Activated CD4-positive, alpha-beta T cell treated with anti-CD3 and anti-CD28 coated beads, Interleukin-2, amount 50 U/mL, for 48 hours (primary cell): ENCODE measurements at regions not wholly inside any gene's neighbourhood (a gene's known extent, or its start where the extent isn't known, plus 50 kb on each side); places are given as distances from the start of the nearest gene placed in this dataset.
"Not testable (repeated sequence)": the region's sequence is repeated elsewhere in the genome, so short reads cannot be mapped to it uniquely, and the experiment has no call there.

ENCODE experiments used
- DNase-seq, 2 experiments: peaks; one replicate each; pipeline ENCODE4 v3.0.0-alpha.2; 2020

DNA sequence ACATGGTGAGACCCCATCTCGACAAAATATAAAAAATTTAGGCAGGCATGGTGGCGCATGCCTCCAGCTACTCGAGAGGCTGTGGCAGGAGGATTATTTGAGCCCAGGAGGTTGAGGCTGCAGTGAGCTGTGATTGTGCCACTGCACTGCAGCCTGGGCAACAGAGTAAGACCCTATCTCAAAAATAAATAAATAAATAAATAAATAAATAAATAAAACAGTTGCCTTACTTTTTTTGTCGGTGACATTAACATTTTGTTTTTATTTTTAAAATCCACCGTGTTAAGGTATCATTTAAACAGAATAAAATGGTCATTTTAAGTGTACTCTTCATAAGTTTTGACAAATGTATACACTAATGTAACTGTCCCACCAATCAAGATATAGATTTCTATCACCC is 57.0 kb downstream of the RASL11A start:
- DNase-seq = no peak

GRCh38 chr13:27329210-27329609 is 58.6 kb downstream of the RASL11A start:
- DNase-seq = no peak

- DNase-seq = no peak
Measured at GRCh38 chr13:27334774-27335435, 64.3 kb downstream of the RASL11A start.

GRCh38 chr13:27336014-27336673 is 65.5 kb downstream of the RASL11A start:
- DNase-seq = no peak

DNA sequence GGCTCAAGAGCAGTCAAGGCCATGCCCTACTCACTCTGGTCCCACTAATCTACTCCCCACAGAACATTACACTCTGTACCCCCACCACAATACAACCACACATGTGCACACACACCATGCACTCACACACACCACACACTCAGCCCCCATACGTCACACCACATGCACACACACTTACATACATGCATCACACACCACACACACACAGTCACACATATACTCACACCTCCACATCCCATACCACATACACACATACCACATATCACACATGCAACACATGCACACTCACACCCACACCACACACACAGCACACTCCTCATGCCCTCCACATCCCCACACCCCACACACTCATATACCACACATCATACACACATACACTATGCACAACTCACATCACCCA is 67.6 kb downstream of the RASL11A start:
- DNase-seq = no peak

DNA sequence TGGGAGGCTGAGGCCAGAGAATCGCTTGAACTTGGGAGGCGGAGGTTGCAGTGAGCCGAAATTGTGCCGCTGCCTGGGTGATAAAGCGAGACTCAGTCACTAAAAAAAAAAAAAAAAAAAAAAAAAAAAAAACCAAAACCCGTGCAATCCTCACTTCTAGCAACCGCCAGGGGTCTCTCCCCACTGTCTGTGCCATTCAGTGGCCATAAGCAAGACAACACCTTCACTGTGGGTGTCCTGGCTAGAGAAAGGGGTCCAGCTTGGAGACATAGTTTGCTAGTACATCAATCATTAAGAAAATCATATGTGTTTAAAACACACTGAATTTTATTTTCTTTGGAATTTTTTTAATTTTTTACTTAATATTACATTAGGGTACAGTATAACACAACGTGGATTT is 68.2 kb downstream of the RASL11A start:
- DNase-seq = no peak

- DNase-seq = peak; percentile 47 to 55
Measured at GRCh38 chr13:27339299-27339698, 68.7 kb downstream of the RASL11A start.

GRCh38 chr13:27341616-27342015 is 71.0 kb downstream of the RASL11A start:
- no peak for DNase-seq

GRCh38 chr13:27347211-27347772 is 76.7 kb downstream of the RASL11A start:
- no peak for DNase-seq

- DNase-seq = no peak
Measured at GRCh38 chr13:27348461-27348860, 76.0 kb upstream of the GTF3A start.

GRCh38 chr13:27349458-27349857 is 75.0 kb upstream of the GTF3A start:
- no peak for DNase-seq

GRCh38 chr13:27350825-27351224 is 73.6 kb upstream of the GTF3A start:
- DNase-seq = not testable (repeated sequence)

GRCh38 chr13:27352698-27353097 is 71.7 kb upstream of the GTF3A start:
- DNase-seq = no peak

DNA sequence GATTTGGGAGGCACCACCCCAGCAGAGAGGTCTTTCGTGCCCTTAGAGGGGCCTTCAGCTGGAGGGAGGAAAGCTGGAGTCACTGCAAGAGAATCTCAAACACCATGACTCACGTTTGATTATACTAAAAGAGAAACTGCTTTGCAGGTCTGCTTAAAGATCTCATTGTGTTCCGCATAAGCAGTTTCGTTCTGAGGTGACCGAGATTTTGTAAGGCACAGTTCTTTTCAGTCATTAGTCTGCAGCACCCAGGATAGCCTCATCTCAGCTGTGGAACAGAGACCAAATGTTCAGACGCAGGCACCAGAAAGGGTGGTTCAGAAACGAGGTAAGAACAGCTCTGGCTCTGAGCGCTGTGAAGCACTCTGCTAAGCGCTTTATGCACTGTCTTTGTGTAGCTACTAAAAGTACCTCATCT is 71.2 kb upstream of the GTF3A start:
- DNase-seq = peak; percentile 41 to 59

DNA sequence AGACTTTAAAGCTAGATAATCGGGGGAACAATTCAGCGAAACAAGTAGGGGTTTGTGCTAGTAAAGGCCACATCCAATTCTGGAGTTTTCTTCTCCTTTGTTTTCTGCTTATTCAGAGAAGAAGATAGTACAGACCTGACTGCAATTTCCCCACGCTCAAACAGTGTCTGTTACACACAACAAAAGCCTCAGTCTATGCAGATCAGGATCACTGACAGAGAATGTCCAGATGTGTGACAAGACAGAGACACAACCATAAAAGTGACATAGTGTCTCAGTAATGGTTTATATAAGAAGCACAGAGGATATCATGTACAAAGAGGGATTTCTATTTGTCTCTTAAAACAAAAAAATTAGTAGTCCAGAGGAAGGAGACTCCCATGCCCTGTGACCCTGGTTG is 70.7 kb upstream of the GTF3A start:
- no peak for DNase-seq

GRCh38 chr13:27354379-27354778 is 70.0 kb upstream of the GTF3A start:
- DNase-seq = no peak

DNA sequence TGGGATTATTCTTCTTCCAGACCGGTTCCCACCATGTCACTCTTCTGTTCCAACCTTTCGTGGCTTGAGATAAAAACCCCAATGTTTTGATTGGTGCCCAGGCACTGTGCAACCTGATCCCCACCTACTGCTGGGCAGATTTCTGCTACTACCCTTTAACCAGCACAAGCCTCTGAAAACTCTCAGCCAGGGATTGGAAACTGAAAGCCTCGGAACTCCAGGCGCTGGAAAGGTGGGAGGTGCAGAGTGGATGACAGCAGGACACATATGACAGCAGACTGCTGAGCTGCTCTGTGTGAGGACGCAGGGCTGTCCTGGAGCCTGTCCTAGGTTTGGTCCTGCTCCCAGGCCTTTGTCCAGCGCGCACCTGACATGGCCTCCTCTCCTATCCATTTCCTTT is 68.5 kb upstream of the GTF3A start:
- no peak for DNase-seq

GRCh38 chr13:27358420-27358819 is 66.0 kb upstream of the GTF3A start:
- DNase-seq = no peak

- DNase-seq = peak; percentile 68 to 76
Measured at GRCh38 chr13:27359199-27359821, 65.1 kb upstream of the GTF3A start.

DNA sequence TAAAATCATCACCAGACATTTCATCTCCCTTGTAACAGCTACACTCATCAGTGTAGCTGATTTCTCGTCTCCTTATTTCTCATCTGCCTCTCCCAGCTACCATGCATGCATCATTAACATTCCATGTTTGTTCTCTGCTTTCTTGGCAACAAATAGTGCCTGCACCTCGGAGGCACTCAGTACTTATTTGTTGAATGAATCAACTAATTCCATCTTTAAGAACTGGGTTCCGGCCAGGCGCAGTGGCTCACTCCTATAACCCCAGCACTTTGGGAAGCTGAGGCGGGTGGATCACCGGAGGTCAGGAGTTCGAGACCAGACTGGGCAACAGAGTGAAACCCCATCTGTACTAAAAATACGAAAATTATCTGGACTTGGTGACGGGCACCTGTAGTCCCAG is 63.9 kb upstream of the GTF3A start:
- no peak for DNase-seq

- peak; percentile 84 to 87 for DNase-seq
Measured at GRCh38 chr13:27362064-27362751, 62.2 kb upstream of the GTF3A start.

GRCh38 chr13:27363637-27364036 is 60.8 kb upstream of the GTF3A start:
- not testable (repeated sequence) for DNase-seq

DNA sequence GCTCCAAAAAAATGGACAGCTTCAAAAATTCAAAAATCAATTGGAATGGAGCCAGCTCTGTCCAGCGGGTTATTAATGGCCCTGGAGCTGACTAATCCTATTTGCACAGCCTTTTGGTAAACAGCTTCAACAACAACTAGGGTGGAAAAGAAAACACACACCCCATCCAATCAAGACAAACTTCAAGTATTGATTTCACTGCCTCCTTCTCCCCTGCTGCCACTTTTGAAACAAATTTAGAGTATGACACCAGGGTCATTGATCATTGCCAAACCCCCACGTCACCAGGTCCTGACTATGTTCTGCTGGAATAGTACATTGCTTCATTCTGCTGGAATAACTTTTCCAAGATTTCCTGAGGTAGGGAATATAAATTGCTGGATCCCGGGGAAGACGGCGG is 56.8 kb upstream of the GTF3A start:
- DNase-seq = no peak
